GM10248 (cell line): ENCODE measurements at regions not wholly inside any gene's neighbourhood (a gene's known extent, or its start where the extent isn't known, plus 50 kb on each side); places are given as distances from the start of the nearest gene placed in this dataset.

ENCODE experiments used
- CTCF ChIA-PET: fragments of 300-600 bp; sonication (Branson Sonifier 250); formaldehyde crosslinking; extraction: SDS; loops from one replicate; lab custom pipeline; 2021; ENCODE audit warnings: antibody characterized with exemption; lab: Yijun Ruan, JAX
- POLR2A ChIA-PET: fragments of 350-650 bp; sonication (Branson Sonifier 250); formaldehyde crosslinking; extraction: SDS; loops from one replicate; lab custom pipeline; 2020; ENCODE audit warnings: antibody characterized with exemption; lab: Yijun Ruan, JAX
- DNase-seq: peaks from one replicate; pipeline ENCODE4 v3.0.0; 2012; ENCODE audit errors: extremely low spot score
- CTCF ChIP-seq: IDR thresholded peaks from 2 replicates; pipeline ENCODE4 v1.5.1; 2012; ENCODE audit warnings: mild to moderate bottlenecking, low read depth; ENCODE audit errors: extremely low read depth, missing control alignments, control extremely low read depth

GRCh38 chr3:99413504-99413903, 224.9 kb upstream of the COL8A1 start:
- DNase-seq, result no peak
- ChIA-PET POLR2A (no interaction called here), CTCF (interaction anchor here (1.0 to 1.1 kb wide), 2 partner anchors 61 to 68 kb away, joined by 3 read pairs; no protein-coding TSS in a partner anchor)
- no peak for TF ChIP-seq CTCF

GRCh38 chr3:99410789-99411311, 227.5 kb upstream of the COL8A1 start:
- DNase-seq, result no peak
- ChIA-PET POLR2A (no interaction called here), CTCF (interaction anchor here (0.9 to 2.1 kb wide), 7 partner anchors 8 to 121 kb away, joined by 3 to 8 read pairs (median 6); no protein-coding TSS in a partner anchor)
- no peak for TF ChIP-seq CTCF

GRCh38 chr3:99409961-99410360, 228.4 kb upstream of the COL8A1 start:
- no peak for TF ChIP-seq CTCF
- ChIA-PET CTCF (interaction anchor here (0.8 to 2.1 kb wide), 11 partner anchors 9 to 295 kb away, joined by 3 to 8 read pairs (median 3); no protein-coding TSS in a partner anchor), POLR2A (no interaction called here)
- DNase-seq, result no peak

GRCh38 chr3:99407257-99407656, 231.1 kb upstream of the COL8A1 start:
- ChIA-PET CTCF (interaction anchor here (1.4 to 1.5 kb wide), 2 partner anchors 15 to 80 kb away, joined by 3 read pairs; no protein-coding TSS in a partner anchor), POLR2A (no interaction called here)
- TF ChIP-seq CTCF, result no peak
- no peak for DNase-seq

GRCh38 chr3:99402755-99403154, 235.6 kb upstream of the COL8A1 start:
- CTCF ChIA-PET, result interaction anchor here (1.3 kb wide), 1 partner anchor 35 kb away, joined by 3 read pairs; no protein-coding TSS in a partner anchor
- TF ChIP-seq CTCF, result no peak

GRCh38 chr3:99400352-99400751, 238.0 kb upstream of the COL8A1 start:
- CTCF ChIA-PET, result no interaction called here
- POLR2A ChIA-PET, result no interaction called here
- DNase-seq, result no peak
- no peak for TF ChIP-seq CTCF

More at GRCh38 chr3:99402755-99403154, 235.6 kb upstream of the COL8A1 start:
- no peak for DNase-seq
- POLR2A ChIA-PET, result no interaction called here
